ENCODE measurements at regions not wholly inside any gene's neighbourhood (a gene's known extent, or its start where the extent isn't known, plus 50 kb on each side); places are given as distances from the start of the nearest gene placed in this dataset.
A peak's percentile ranks its signal among the peaks of the same experiment; 100 is the strongest.

DNA sequence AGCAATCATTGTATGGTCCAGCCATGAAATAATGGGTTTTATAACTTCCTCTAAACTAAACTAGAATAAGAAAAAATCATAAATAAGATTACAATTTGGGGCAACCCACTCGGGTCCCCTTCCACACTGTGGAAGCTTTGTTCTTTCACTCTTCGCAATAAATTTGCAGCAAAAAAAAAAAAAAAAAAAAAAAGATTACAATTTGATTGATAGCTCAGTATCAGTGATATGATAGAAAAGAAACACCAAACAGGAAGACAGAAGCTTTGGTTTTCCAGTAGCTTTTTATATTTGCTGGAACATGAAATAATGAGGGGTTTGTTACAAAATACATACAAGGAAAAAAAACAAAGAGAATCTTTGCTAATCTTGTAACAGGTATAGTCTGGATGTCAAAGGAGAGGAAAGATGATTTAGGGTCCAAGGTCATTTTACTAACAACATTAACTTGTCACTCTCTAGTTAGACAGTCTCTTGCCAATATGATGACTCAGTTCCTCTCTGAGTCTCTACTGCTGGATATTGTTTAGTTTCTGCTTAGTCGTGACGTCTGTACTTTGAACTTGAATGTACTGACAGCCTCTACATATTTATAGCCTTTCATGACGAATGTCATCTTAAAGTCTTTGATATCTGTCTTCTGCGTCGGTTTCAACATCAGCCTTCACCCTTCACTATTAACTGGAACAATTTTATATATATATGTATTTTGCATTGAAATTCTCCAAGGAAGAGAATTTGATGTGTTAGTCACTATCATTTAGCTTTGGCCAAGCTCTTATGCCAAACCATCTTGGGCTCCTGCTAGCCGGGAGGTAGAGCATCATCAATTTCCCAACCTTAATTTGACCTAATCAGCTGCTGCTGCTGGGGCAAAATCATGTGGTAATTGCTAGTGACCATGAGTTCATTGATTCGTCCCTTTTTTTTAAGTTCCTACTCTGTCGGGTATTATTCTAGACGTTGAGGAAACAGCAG is 213.1 kb upstream of the STXBP5 start (continued):
- TF ChIP-seq RARA (CRISPR knock-in tag; IDR thresholded peaks at IDR 0.05): peak; percentile 88
- TF ChIP-seq, protein P1, sequence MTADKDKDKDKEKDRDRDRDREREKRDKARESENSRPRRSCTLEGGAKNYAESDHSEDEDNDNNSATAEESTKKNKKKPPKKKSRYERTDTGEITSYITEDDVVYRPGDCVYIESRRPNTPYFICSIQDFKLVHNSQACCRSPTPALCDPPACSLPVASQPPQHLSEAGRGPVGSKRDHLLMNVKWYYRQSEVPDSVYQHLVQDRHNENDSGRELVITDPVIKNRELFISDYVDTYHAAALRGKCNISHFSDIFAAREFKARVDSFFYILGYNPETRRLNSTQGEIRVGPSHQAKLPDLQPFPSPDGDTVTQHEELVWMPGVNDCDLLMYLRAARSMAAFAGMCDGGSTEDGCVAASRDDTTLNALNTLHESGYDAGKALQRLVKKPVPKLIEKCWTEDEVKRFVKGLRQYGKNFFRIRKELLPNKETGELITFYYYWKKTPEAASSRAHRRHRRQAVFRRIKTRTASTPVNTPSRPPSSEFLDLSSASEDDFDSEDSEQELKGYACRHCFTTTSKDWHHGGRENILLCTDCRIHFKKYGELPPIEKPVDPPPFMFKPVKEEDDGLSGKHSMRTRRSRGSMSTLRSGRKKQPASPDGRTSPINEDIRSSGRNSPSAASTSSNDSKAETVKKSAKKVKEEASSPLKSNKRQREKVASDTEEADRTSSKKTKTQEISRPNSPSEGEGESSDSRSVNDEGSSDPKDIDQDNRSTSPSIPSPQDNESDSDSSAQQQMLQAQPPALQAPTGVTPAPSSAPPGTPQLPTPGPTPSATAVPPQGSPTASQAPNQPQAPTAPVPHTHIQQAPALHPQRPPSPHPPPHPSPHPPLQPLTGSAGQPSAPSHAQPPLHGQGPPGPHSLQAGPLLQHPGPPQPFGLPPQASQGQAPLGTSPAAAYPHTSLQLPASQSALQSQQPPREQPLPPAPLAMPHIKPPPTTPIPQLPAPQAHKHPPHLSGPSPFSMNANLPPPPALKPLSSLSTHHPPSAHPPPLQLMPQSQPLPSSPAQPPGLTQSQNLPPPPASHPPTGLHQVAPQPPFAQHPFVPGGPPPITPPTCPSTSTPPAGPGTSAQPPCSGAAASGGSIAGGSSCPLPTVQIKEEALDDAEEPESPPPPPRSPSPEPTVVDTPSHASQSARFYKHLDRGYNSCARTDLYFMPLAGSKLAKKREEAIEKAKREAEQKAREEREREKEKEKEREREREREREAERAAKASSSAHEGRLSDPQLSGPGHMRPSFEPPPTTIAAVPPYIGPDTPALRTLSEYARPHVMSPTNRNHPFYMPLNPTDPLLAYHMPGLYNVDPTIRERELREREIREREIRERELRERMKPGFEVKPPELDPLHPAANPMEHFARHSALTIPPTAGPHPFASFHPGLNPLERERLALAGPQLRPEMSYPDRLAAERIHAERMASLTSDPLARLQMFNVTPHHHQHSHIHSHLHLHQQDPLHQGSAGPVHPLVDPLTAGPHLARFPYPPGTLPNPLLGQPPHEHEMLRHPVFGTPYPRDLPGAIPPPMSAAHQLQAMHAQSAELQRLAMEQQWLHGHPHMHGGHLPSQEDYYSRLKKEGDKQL (CRISPR knock-in tag; IDR thresholded peaks at IDR 0.05; ENCODE audit: low read depth): 0 out of 2 replicates have a peak, but pooled peaks have one; percentile 32
- TF ChIP-seq ZNF607 (CRISPR knock-in tag; IDR thresholded peaks at IDR 0.05; ENCODE audit: borderline replicate concordance): no peak
- no peak for TF ChIP-seq DR1 (CRISPR knock-in tag; IDR thresholded peaks at IDR 0.05)
- no peak for TF ChIP-seq CHD2 (IDR thresholded peaks at IDR 0.05; ENCODE audit: low read depth, low read length)
- no peak for TF ChIP-seq ZNF547 (CRISPR knock-in tag; IDR thresholded peaks at IDR 0.05)
- TF ChIP-seq, protein P2, sequence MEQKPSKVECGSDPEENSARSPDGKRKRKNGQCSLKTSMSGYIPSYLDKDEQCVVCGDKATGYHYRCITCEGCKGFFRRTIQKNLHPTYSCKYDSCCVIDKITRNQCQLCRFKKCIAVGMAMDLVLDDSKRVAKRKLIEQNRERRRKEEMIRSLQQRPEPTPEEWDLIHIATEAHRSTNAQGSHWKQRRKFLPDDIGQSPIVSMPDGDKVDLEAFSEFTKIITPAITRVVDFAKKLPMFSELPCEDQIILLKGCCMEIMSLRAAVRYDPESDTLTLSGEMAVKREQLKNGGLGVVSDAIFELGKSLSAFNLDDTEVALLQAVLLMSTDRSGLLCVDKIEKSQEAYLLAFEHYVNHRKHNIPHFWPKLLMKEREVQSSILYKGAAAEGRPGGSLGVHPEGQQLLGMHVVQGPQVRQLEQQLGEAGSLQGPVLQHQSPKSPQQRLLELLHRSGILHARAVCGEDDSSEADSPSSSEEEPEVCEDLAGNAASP (CRISPR knock-in tag; IDR thresholded peaks at IDR 0.05; ENCODE audit: borderline replicate concordance): no peak
- TF ChIP-seq, protein P3, sequence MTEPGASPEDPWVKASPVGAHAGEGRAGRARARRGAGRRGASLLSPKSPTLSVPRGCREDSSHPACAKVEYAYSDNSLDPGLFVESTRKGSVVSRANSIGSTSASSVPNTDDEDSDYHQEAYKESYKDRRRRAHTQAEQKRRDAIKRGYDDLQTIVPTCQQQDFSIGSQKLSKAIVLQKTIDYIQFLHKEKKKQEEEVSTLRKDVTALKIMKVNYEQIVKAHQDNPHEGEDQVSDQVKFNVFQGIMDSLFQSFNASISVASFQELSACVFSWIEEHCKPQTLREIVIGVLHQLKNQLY (CRISPR knock-in tag; IDR thresholded peaks at IDR 0.05): 0 out of 2 replicates have a peak, but pooled peaks have one; percentile 58
- TF ChIP-seq, protein P4, sequence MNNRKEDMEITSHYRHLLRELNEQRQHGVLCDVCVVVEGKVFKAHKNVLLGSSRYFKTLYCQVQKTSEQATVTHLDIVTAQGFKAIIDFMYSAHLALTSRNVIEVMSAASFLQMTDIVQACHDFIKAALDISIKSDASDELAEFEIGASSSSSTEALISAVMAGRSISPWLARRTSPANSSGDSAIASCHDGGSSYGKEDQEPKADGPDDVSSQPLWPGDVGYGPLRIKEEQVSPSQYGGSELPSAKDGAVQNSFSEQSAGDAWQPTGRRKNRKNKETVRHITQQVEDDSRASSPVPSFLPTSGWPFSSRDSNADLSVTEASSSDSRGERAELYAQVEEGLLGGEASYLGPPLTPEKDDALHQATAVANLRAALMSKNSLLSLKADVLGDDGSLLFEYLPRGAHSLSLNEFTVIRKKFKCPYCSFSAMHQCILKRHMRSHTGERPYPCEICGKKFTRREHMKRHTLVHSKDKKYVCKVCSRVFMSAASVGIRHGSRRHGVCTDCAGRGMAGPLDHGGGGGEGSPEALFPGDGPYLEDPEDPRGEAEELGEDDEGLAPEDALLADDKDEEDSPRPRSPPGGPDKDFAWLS (CRISPR knock-in tag; IDR thresholded peaks at IDR 0.05; ENCODE audit: borderline replicate concordance): no peak
- TF ChIP-seq ZNF468 (CRISPR knock-in tag; IDR thresholded peaks at IDR 0.05): no peak
- TF ChIP-seq, protein P5, sequence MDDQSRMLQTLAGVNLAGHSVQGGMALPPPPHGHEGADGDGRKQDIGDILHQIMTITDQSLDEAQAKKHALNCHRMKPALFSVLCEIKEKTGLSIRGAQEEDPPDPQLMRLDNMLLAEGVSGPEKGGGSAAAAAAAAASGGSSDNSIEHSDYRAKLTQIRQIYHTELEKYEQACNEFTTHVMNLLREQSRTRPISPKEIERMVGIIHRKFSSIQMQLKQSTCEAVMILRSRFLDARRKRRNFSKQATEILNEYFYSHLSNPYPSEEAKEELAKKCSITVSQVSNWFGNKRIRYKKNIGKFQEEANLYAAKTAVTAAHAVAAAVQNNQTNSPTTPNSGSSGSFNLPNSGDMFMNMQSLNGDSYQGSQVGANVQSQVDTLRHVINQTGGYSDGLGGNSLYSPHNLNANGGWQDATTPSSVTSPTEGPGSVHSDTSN (CRISPR knock-in tag; IDR thresholded peaks at IDR 0.05; ENCODE audit: borderline replicate concordance): no peak
- no peak; the same call in 1 of the 2 replicates for TF ChIP-seq NKX3-1 (CRISPR knock-in tag; IDR thresholded peaks at IDR 0.05)
- TF ChIP-seq, protein P6, sequence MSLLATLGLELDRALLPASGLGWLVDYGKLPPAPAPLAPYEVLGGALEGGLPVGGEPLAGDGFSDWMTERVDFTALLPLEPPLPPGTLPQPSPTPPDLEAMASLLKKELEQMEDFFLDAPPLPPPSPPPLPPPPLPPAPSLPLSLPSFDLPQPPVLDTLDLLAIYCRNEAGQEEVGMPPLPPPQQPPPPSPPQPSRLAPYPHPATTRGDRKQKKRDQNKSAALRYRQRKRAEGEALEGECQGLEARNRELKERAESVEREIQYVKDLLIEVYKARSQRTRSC (CRISPR knock-in tag; IDR thresholded peaks at IDR 0.05; ENCODE audit: low read depth): no peak
